Hepatocyte (in vitro differentiated cells): ENCODE measurements at regions not wholly inside any gene's neighbourhood (a gene's known extent, or its start where the extent isn't known, plus 50 kb on each side); places are given as distances from the start of the nearest gene placed in this dataset.

ENCODE experiments used
- DNase-seq: peaks from one replicate; pipeline ENCODE4 v3.0.0-alpha.2; 2016; ENCODE audit warnings: low spot score
- H2AFZ ChIP-seq: fragments of 200-600 bp; sonication (generic); 2 replicates; pipeline ENCODE4 v1.6.0; 2016; ENCODE audit warnings: antibody characterized with exemption, mild to moderate bottlenecking
- H3K27ac ChIP-seq: fragments of 200-600 bp; sonication (generic); 2 replicates; pipeline ENCODE4 v1.5.1; 2016; ENCODE audit warnings: mild to moderate bottlenecking
- H3K27me3 ChIP-seq: fragments of 200-600 bp; sonication (generic); 2 replicates; pipeline ENCODE4 v1.6.1; 2016
- H3K36me3 ChIP-seq: fragments of 200-600 bp; sonication (generic); replicated peaks from 2 replicates; pipeline ENCODE4 v1.5.1; 2016; ENCODE audit warnings: low read depth; ENCODE audit not compliant: insufficient read depth
- H3K4me1 ChIP-seq: fragments of 200-600 bp; sonication (generic); 2 replicates; pipeline ENCODE4 v1.5.1; 2016; ENCODE audit warnings: mild to moderate bottlenecking, moderate library complexity; ENCODE audit not compliant: insufficient read depth
- H3K4me2 ChIP-seq: fragments of 200-600 bp; sonication (generic); 2 replicates; pipeline ENCODE4 v1.6.0; 2016
- H3K4me3 ChIP-seq: fragments of 200-600 bp; sonication (generic); 2 replicates; pipeline ENCODE4 v1.5.1; 2016; ENCODE audit warnings: mild to moderate bottlenecking
- H3K79me2 ChIP-seq: fragments of 200-600 bp; sonication (generic); 2 replicates; pipeline ENCODE4 v1.6.0; 2017; ENCODE audit warnings: mild to moderate bottlenecking
- H3K9me2 ChIP-seq: fragments of 200-600 bp; sonication (generic); replicated peaks from 2 replicates; pipeline ENCODE4 v1.6.0; 2017; ENCODE audit warnings: mild to moderate bottlenecking; ENCODE audit not compliant: insufficient read depth
- H3K9me3 ChIP-seq: fragments of 200-600 bp; sonication (generic); 2 replicates; pipeline ENCODE4 v1.5.1; 2016; ENCODE audit warnings: low read depth, mild to moderate bottlenecking
- H4K20me1 ChIP-seq: fragments of 200-600 bp; sonication (generic); 2 replicates; pipeline ENCODE4 v1.6.0; 2016; ENCODE audit warnings: mild to moderate bottlenecking; ENCODE audit not compliant: insufficient read depth, poor library complexity, severe bottlenecking
- CTCF ChIP-seq: fragments of 200-600 bp; sonication (generic); IDR thresholded peaks from 2 replicates; pipeline ENCODE4 v1.5.1; 2016; ENCODE audit warnings: antibody characterized with exemption, mild to moderate bottlenecking; ENCODE audit not compliant: poor library complexity
- EZH2 ChIP-seq: fragments of 200-600 bp; sonication (generic); IDR thresholded peaks from 2 replicates; pipeline ENCODE4 v1.6.1; 2016; ENCODE audit warnings: antibody characterized with exemption, mild to moderate bottlenecking, borderline replicate concordance
- EZH2phosphoT487 ChIP-seq: fragments of 200-600 bp; sonication (generic); IDR thresholded peaks from one replicate; pipeline ENCODE4 v1.6.1; 2018; ENCODE audit warnings: antibody characterized with exemption, mild to moderate bottlenecking, low read depth, moderate library complexity; ENCODE audit not compliant: unreplicated experiment, severe bottlenecking
- WGBS: methylation state at CpG from one replicate; pipeline ENCODE4 v1.1.6; 2016; ENCODE audit warnings: low lambda C conversion rate; ENCODE audit errors: missing lambda C conversion rate; 5-methylcytosine and 5-hydroxymethylcytosine counted together

- WGBS = 10% methylated on average over 1 of the region's 1 CpG
- Histone ChIP-seq H3K4me2 (no peak overlapping the region), H3K27me3 (no peaks in the 10 kb centered on the region), H3K9me3 (no peaks in the 10 kb centered on the region), H3K4me1 (no peaks in the 10 kb centered on the region), H3K79me2 (no peaks in the 10 kb centered on the region), H4K20me1 (no peaks in the 10 kb centered on the region), H3K36me3 (no peaks in the 10 kb centered on the region), H3K9me2 (peaks cover 3% of the 10 kb centered on the region), H3K4me3 (no peak overlapping the region), H2AFZ (no peak overlapping the region), H3K27ac (no peak overlapping the region)
- DNase-seq = no peak
- TF ChIP-seq CTCF (no peak), EZH2phosphoT487 (no peak), EZH2 (no peak)
These were observed 1870.4 kb upstream of the CELF4 start for GRCh38 chr18:39435996-39436395.

- Histone ChIP-seq H3K9me2 (peaks cover 3% of the 10 kb centered on the region), H4K20me1 (no peaks in the 10 kb centered on the region), H3K4me2 (no peak overlapping the region), H3K4me3 (no peak overlapping the region), H3K9me3 (no peaks in the 10 kb centered on the region), H2AFZ (no peak overlapping the region), H3K4me1 (no peaks in the 10 kb centered on the region), H3K27ac (no peak overlapping the region), H3K36me3 (no peaks in the 10 kb centered on the region), H3K27me3 (no peaks in the 10 kb centered on the region), H3K79me2 (no peaks in the 10 kb centered on the region)
- WGBS = 91% methylated on average over 2 of the region's 2 CpGs
- no peak for DNase-seq
- no peak for TF ChIP-seq CTCF
- no peak for TF ChIP-seq EZH2phosphoT487
- no peak for TF ChIP-seq EZH2
These were observed 1869.6 kb upstream of the CELF4 start for GRCh38 chr18:39435209-39435608.

- H3K79me2 ChIP-seq = no peaks in the 10 kb centered on the region
- H4K20me1 ChIP-seq = no peaks in the 10 kb centered on the region
These were observed 1868.8 kb upstream of the CELF4 start for GRCh38 chr18:39434223-39434920.

More at GRCh38 chr18:39434223-39434920, 1868.8 kb upstream of the CELF4 start:
- H2AFZ ChIP-seq = no peak overlapping the region
- no peak for DNase-seq
- H3K9me3 ChIP-seq = no peaks in the 10 kb centered on the region
- no peaks in the 10 kb centered on the region for H3K27me3 ChIP-seq
- no peak overlapping the region for H3K4me3 ChIP-seq
- H3K9me2 ChIP-seq = peaks cover 3% of the 10 kb centered on the region
- H3K4me1 ChIP-seq = no peaks in the 10 kb centered on the region
- WGBS = 100% methylated on average over 3 of the region's 3 CpGs
- H3K27ac ChIP-seq = no peak overlapping the region
- TF ChIP-seq CTCF (no peak), EZH2 (no peak), EZH2phosphoT487 (no peak)
- H3K4me2 ChIP-seq = no peak overlapping the region
- no peaks in the 10 kb centered on the region for H3K36me3 ChIP-seq
